Endodermal cell (in vitro differentiated cells): ENCODE measurements at regions not wholly inside any gene's neighbourhood (a gene's known extent, or its start where the extent isn't known, plus 50 kb on each side); places are given as distances from the start of the nearest gene placed in this dataset.

Experiments used
- DNase-seq: peaks from one replicate; pipeline ENCODE4 v3.0.0-alpha.2; 2017
- H3K27ac ChIP-seq: 2 replicates; pipeline ENCODE4 v1.5.1; 2013; ENCODE audit warnings: mild to moderate bottlenecking, low read depth, low read length, moderate library complexity
- H3K27me3 ChIP-seq: 2 replicates; pipeline ENCODE4 v1.6.1; 2013; ENCODE audit warnings: mild to moderate bottlenecking, low read length, moderate library complexity; ENCODE audit not compliant: insufficient read depth, control insufficient read depth, poor library complexity, severe bottlenecking
- H3K36me3 ChIP-seq: 2 replicates; pipeline ENCODE4 v1.7.0; 2013; ENCODE audit warnings: mild to moderate bottlenecking, low read length, moderate library complexity; ENCODE audit not compliant: control insufficient read depth, insufficient read depth
- H3K4me1 ChIP-seq: one replicate; pipeline ENCODE4 v1.7.0; 2013; ENCODE audit warnings: low read length; ENCODE audit not compliant: control insufficient read depth, insufficient read depth
- H3K4me3 ChIP-seq: 2 replicates; pipeline ENCODE4 v1.5.1; 2013; ENCODE audit warnings: mild to moderate bottlenecking, low read length, moderate library complexity
- H3K9ac ChIP-seq: 2 replicates; pipeline ENCODE4 v1.6.1; 2013; ENCODE audit warnings: mild to moderate bottlenecking, low read length, moderate library complexity; ENCODE audit not compliant: poor library complexity, severe bottlenecking; ENCODE audit errors: extremely low read depth
- H3K9me3 ChIP-seq: 2 replicates; pipeline ENCODE4 v1.6.1; 2013; ENCODE audit warnings: mild to moderate bottlenecking, low read length, moderate library complexity; ENCODE audit not compliant: control insufficient read depth
- H3K27ac Mint-ChIP-seq: 2 replicates; pipeline ENCODE4 v1.8.0; 2020; ENCODE audit warnings: mixed read lengths
- H3K27me3 Mint-ChIP-seq: 2 replicates; pipeline ENCODE4 v1.8.0; 2021; ENCODE audit warnings: mild to moderate bottlenecking, mixed read lengths; ENCODE audit not compliant: insufficient read depth
- H3K36me3 Mint-ChIP-seq: 2 replicates; pipeline ENCODE4 v1.8.0; 2020; ENCODE audit warnings: low read depth, mixed read lengths
- H3K4me1 Mint-ChIP-seq: 2 replicates; pipeline ENCODE4 v1.8.0; 2020; ENCODE audit warnings: mixed read lengths
- H3K4me3 Mint-ChIP-seq: 2 replicates; pipeline ENCODE4 v1.8.0; 2020; ENCODE audit warnings: mild to moderate bottlenecking, moderate library complexity, mixed read lengths
- H3K9me3 Mint-ChIP-seq: 2 replicates; pipeline ENCODE4 v1.8.0; 2020; ENCODE audit warnings: mild to moderate bottlenecking, mixed read lengths
- WGBS, 2 experiments: methylation state at CpG; one replicate each; pipeline versions ENCODE4 v1.1.5 to v1.1.7; 2013; ENCODE audit warnings: missing lambda C conversion rate in 2 of 2, mixed read lengths in 1 of 2; ENCODE audit not compliant: insufficient coverage in 1 of 2, insufficient read length in 1 of 2; 5-methylcytosine and 5-hydroxymethylcytosine counted together
- TF ChIP-seq, protein P1 (sequence below): fragments of 200-600 bp; sonication (generic); conservative IDR thresholded peaks from 2 replicates; pipeline ENCODE4 v1.5.0; 2021; ENCODE audit warnings: antibody characterized with exemption, mild to moderate bottlenecking

GRCh38 chr21:16597753-16598152, 868.0 kb downstream of the USP25 start:
- H3K4me3 Mint-ChIP-seq = no peak overlapping the region
- WGBS, 2 experiments = 93 to 96% methylated on average over 3 to 7 of the region's 7 CpGs

DNA sequence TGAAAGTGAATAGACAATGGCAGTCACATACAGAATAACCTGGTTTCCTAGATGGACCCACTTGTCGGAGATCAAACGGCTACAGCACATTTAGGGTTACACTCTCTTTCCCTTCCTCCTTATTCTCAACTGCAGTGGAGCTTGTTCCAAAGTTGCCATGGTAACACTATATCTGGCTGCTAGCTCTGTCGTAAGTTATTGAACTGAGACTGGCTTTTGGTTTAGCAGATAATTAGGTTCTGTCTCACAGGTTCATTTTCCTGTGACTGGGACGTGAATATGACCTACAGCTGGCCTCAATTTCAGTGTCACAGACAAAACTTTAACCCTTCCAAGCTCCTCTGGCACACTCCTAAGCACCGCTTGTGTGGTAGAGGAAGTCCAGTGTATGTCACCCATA, 875.8 kb downstream of the USP25 start:
- H3K27ac ChIP-seq = peak overlapping the region; percentile 64
- H3K4me3 ChIP-seq = no peak overlapping the region
- WGBS, 2 experiments = 66 to 83% methylated on average over 3 to 5 of the region's 5 CpGs
- no peaks in the 10 kb centered on the region for H3K27me3 ChIP-seq
- no peak for DNase-seq
- no peak overlapping the region for H3K4me3 Mint-ChIP-seq
- TF ChIP-seq, protein P1, sequence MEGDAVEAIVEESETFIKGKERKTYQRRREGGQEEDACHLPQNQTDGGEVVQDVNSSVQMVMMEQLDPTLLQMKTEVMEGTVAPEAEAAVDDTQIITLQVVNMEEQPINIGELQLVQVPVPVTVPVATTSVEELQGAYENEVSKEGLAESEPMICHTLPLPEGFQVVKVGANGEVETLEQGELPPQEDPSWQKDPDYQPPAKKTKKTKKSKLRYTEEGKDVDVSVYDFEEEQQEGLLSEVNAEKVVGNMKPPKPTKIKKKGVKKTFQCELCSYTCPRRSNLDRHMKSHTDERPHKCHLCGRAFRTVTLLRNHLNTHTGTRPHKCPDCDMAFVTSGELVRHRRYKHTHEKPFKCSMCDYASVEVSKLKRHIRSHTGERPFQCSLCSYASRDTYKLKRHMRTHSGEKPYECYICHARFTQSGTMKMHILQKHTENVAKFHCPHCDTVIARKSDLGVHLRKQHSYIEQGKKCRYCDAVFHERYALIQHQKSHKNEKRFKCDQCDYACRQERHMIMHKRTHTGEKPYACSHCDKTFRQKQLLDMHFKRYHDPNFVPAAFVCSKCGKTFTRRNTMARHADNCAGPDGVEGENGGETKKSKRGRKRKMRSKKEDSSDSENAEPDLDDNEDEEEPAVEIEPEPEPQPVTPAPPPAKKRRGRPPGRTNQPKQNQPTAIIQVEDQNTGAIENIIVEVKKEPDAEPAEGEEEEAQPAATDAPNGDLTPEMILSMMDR = no peak
- no peaks in the 10 kb centered on the region for H3K9me3 ChIP-seq
- H3K27me3 Mint-ChIP-seq = no peaks in the 10 kb centered on the region
- no peaks in the 10 kb centered on the region for H3K4me1 ChIP-seq
- no peaks in the 10 kb centered on the region for H3K36me3 ChIP-seq
- H3K36me3 Mint-ChIP-seq = no peaks in the 10 kb centered on the region
- no peaks in the 10 kb centered on the region for H3K9me3 Mint-ChIP-seq
- no peak overlapping the region for H3K9ac ChIP-seq
- no peak overlapping the region for H3K27ac Mint-ChIP-seq
- no peaks in the 10 kb centered on the region for H3K4me1 Mint-ChIP-seq

More at GRCh38 chr21:16597753-16598152, 868.0 kb downstream of the USP25 start:
- Histone ChIP-seq H3K4me3 (no peak overlapping the region), H3K4me1 (no peaks in the 10 kb centered on the region), H3K27ac (peak overlapping the region; percentile 84), H3K9ac (no peak overlapping the region), H3K9me3 (no peaks in the 10 kb centered on the region), H3K36me3 (no peaks in the 10 kb centered on the region), H3K27me3 (no peaks in the 10 kb centered on the region)
- no peaks in the 10 kb centered on the region for H3K36me3 Mint-ChIP-seq
- no peaks in the 10 kb centered on the region for H3K27me3 Mint-ChIP-seq
- H3K9me3 Mint-ChIP-seq = no peaks in the 10 kb centered on the region
- no peak for DNase-seq
- TF ChIP-seq, protein P1 = no peak
- no peaks in the 10 kb centered on the region for H3K4me1 Mint-ChIP-seq
- no peak overlapping the region for H3K27ac Mint-ChIP-seq

GRCh38 chr21:16606271-16606670, 876.5 kb downstream of the USP25 start:
- no peaks in the 10 kb centered on the region for H3K4me1 Mint-ChIP-seq
- no peak overlapping the region for H3K9ac ChIP-seq
- H3K4me3 Mint-ChIP-seq = no peak overlapping the region
- H3K4me1 ChIP-seq = no peaks in the 10 kb centered on the region
- H3K9me3 Mint-ChIP-seq = no peaks in the 10 kb centered on the region
- no peak overlapping the region for H3K4me3 ChIP-seq
- TF ChIP-seq, protein P1 = no peak
- no peaks in the 10 kb centered on the region for H3K36me3 ChIP-seq
- peak overlapping the region; percentile 10 for H3K27ac ChIP-seq
- H3K27me3 Mint-ChIP-seq = no peaks in the 10 kb centered on the region
- WGBS, 2 experiments = 100% methylated on average over 1 of the region's 1 CpG
- H3K27me3 ChIP-seq = no peaks in the 10 kb centered on the region
- no peaks in the 10 kb centered on the region for H3K9me3 ChIP-seq
- no peak overlapping the region for H3K27ac Mint-ChIP-seq
- no peak for DNase-seq
- H3K36me3 Mint-ChIP-seq = no peaks in the 10 kb centered on the region
